LNCAP (cell line): ENCODE measurements at regions not wholly inside any gene's neighbourhood (a gene's known extent, or its start where the extent isn't known, plus 50 kb on each side); places are given as distances from the start of the nearest gene placed in this dataset.

Experiments used
- TF ChIP-seq, protein P1 (sequence below): fragments of 450-650 bp; IDR thresholded peaks from 2 replicates; pipeline ENCODE4 v1.5.1; 2017; ENCODE audit warnings: mild to moderate bottlenecking

DNA sequence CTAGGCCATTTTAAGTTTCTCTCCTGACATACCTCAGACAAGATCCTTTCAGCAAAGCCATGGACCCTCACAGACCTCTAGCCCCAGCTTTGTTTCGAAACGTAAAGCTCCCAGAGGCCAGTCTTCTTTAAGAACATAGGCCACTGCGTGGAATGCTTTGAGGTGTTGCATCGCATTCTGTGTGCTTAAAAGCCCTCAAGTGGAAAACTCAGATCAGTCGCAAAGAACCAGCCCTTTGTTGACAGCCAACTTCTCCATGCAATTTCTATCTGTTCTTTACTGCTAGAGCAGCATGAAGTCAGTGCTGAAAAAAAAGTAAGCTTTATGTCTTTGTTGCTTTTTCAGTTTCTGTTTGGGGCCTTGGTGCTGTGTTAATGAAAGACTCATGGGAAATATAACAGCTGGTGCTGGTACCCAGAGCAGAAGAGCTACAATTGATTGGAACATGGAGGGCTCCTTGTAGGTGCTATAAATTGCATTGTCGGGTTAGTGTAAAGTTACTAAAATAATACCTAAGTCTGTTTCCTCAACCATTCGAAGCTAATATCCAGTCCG lies 142.6 kb downstream of the MAP3K7 start:
- TF ChIP-seq, protein P1, sequence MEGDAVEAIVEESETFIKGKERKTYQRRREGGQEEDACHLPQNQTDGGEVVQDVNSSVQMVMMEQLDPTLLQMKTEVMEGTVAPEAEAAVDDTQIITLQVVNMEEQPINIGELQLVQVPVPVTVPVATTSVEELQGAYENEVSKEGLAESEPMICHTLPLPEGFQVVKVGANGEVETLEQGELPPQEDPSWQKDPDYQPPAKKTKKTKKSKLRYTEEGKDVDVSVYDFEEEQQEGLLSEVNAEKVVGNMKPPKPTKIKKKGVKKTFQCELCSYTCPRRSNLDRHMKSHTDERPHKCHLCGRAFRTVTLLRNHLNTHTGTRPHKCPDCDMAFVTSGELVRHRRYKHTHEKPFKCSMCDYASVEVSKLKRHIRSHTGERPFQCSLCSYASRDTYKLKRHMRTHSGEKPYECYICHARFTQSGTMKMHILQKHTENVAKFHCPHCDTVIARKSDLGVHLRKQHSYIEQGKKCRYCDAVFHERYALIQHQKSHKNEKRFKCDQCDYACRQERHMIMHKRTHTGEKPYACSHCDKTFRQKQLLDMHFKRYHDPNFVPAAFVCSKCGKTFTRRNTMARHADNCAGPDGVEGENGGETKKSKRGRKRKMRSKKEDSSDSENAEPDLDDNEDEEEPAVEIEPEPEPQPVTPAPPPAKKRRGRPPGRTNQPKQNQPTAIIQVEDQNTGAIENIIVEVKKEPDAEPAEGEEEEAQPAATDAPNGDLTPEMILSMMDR: no peak

DNA sequence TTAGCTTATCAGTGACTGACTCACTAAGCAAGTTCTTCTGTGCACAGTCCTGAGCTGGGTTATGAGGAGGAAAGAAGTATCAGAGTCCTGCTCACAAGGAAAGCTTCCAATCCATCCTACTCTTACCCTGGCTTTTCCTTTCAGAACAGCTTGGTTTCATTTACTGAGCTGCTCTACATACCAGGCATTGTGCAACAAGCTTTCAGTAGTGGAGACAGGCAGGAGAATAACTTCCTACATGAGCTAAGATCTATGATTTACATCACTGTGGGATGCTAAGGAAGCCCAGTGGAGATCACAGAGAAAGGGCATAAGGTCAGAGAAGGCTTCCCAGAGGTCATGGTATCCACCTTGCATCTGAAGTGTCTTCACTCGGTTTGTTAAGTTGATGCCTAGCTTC lies 144.5 kb downstream of the MAP3K7 start:
- TF ChIP-seq, protein P1: no peak

DNA sequence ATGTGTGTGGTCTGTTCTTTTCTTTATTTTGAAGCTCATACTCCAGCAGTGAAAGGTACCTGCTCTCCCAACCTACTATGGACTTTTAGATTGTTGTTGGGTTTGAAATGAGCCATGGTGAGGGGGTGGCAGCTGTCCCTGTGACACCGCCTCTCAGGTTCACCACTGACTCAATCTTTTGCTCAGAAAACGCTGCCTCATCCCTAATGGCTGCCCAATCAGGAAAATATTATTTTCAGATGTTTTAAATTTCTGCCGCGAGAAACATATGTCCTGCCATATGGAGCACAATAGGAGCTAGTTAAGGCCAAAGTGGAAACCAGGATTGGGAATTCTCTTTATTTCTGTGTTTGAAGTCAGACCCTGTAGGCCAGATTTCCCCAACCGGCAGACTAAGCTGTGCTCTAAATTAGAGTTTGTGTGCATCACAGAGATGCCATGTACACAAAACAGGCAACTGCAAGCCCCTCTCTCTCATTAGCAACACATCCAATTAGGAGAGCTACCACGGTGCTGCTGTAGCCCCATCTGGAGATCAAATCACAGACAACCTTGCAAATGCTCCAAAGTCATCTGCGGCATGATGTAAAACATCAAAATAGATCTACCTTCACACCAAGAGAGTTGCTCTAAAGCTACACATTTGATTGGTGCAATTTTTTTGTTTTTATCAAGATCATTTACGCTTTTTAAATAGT lies 144.1 kb upstream of the BACH2 start:
- TF ChIP-seq, protein P1: no peak

DNA sequence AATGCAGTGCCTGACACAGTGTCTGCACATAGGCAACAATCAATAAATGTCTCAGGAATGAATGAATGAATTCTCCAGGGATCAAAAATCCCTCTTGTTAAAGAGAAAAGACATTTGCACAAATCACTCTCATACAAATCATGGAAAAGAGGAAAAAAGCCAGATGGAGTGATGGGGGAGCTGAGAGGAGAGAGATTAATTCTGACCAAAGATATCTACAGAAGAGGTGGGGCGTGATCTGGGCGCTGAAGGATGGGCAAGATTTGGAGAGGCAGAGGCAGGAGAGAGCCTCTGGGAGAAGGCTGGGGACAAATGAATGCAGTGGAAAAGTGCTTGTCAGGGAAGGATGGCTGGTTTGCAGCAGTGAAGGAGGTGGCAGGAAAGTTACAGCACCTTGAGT lies 142.9 kb upstream of the BACH2 start:
- TF ChIP-seq, protein P1: no peak

DNA sequence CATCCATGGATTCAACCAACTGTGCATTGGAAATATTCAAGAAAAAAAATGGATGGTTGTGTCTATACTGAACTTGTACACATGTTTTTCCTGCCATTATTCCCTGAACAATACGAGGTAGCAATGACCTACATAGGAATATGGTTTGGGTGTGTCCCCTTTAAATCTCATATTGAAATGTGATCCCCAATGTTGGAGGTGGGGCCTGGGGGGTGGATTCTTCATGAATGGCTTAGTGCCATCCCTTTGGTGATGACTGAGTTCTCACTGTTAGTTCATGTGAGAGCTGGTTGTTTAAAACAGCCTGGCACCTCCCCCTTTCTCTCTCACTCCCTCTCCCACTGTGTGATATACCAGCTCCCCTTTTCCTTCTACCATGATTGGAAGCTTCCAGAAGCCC lies 139.8 kb upstream of the BACH2 start:
- TF ChIP-seq, protein P1: no peak

DNA sequence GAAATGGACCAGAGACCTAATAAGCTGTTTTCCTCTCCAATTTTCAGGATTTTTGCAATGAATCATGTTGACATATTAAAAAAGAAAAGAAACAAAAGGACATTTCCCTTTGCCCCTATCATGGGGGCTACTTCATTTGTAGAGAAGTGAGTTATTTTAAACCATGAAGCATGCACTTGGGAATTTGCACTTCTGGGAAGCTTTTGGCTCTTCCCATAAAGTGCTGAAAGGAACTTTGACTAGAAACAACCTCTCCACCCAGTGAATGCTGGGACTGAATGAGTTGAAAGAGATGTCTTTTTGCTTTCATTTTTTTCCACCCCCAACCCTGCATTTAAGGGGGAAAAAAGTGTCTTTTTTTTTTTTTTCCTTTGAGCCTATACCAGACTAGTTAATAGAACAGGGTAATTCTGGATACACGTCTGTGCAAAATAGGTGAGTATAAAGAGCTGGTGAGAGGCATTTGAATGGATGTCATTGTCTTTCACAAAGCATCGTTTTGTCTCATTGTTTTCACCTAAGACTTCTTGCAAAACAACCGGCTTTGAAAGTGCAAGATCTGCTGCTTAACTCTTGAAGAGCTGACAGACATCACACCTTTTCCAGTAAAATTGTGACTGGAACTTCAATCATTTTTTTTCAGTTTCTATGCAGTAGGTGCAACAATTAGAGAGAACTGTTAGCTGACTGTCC lies 138.7 kb upstream of the BACH2 start:
- TF ChIP-seq, protein P1: no peak

DNA sequence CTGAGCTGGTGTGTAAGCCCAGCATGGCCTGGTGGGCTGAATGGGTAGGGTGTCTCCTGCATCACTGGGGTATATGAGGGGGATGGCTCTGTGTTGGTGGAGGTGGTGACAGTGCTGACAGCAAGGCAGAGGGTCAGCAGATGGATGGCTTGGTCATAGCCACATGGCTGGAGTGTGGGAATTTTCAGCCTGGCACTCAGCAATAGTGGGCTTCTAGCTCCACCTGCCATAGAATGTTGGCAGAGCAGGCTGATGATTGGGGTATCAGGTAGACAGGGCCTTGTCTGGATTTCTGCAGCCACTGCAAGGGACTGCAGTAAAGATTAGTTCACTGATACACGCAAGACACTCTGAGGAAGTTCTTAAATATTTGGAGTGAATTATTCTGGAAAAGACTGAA lies 137.5 kb upstream of the BACH2 start:
- TF ChIP-seq, protein P1: no peak
